ENCODE measurements at regions not wholly inside any gene's neighbourhood (a gene's known extent, or its start where the extent isn't known, plus 50 kb on each side); places are given as distances from the start of the nearest gene placed in this dataset.
"Not testable (repeated sequence)": the region's sequence is repeated elsewhere in the genome, so short reads cannot be mapped to it uniquely, and the experiment has no call there.

DNA sequence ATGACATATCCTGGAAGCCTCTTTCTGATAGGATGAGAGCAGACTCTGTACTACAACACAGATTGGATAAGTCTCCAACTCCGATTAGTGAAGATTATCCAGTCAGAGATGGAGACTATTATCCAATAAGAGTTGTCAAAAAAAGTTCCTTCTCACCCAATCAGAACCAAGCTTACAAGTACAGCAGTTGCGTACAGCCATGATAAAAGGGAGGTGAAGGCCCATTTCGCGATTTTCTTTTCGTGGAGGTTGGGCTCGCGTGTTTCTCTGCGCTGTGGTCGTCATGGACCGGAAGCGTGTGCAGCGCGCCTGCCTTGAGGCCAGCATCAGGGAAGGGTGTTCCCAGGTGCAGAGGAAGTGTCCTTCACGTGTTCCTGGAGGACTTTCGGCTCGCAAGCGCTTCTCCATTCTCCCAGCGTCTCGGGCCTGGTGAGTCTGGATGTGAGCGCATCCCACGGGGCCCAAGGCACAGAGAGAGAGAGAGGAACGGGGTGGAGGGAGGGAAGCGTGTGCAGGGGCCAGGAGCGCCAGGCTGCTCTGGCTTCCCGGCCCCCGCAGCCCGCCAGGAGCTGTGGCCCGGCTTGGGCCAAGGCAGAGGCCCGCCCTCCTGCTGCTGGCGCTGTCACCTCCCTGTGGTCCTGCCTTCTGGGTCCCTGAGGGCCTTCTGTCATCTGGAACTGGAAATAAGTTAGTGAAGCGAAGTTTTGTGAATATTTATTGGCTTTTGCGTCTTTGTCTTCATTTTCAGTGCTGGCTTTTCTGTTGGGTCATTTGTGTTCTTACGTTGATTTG lies 53.9 kb downstream of the CDRT15L2 start:
- not testable (repeated sequence) for TF ChIP-seq CTCF, POLR2A, POLR2AphosphoS5, EP300 (IDR thresholded peaks at IDR 0.05)

Data from stomach (tissue), 4 donors.